Ovary (tissue), 7 donors: ENCODE measurements at regions not wholly inside any gene's neighbourhood (a gene's known extent, or its start where the extent isn't known, plus 50 kb on each side); places are given as distances from the start of the nearest gene placed in this dataset.

ENCODE experiments used
- DNase-seq, 5 donors: peaks; one replicate each; pipeline ENCODE4 v3.0.0-alpha.2; 2019 to 2020
- H3K27ac ChIP-seq, 2 donors: fragments of 200-600 bp; one replicate each; pipeline versions ENCODE4 v1.5.1 to v1.8.0; 2019 to 2022
- H3K27me3 ChIP-seq: fragments of 200-600 bp; one replicate; pipeline ENCODE4 v1.8.0; 2022
- H3K36me3 ChIP-seq: fragments of 200-600 bp; sonication (generic); one replicate; pipeline ENCODE4 v1.5.1; 2019
- H3K4me1 ChIP-seq: one replicate; pipeline ENCODE4 v1.8.1; 2013; ENCODE audit warnings: mild to moderate bottlenecking, moderate library complexity; ENCODE audit not compliant: insufficient read depth
- H3K4me3 ChIP-seq: fragments of 200-600 bp; sonication (generic); one replicate; pipeline ENCODE4 v1.5.1; 2017
- H3K9me3 ChIP-seq, 2 donors: fragments of 200-600 bp in 1 of 2; sonication (generic) in 1 of 2; one replicate each; pipeline versions ENCODE4 v1.5.1 to v1.8.1; 2013 to 2019; ENCODE audit warnings: mild to moderate bottlenecking in 1 of 2, moderate library complexity in 1 of 2
- EP300 ChIP-seq: sonication (generic); formaldehyde crosslinking; IDR thresholded peaks from one replicate; pipeline ENCODE4 v1.6.1; 2017; ENCODE audit warnings: antibody characterized with exemption
- POLR2A ChIP-seq: fragments of 450-650 bp; IDR thresholded peaks from one replicate; pipeline ENCODE4 v1.6.1; 2017; ENCODE audit warnings: antibody characterized with exemption, mild to moderate bottlenecking, moderate library complexity
- WGBS, 3 donors: extraction: QIAGEN DNeasy Blood & Tissue Kit in 1 of 3; methylation state at CpG; one replicate each; pipeline versions ENCODE4 v1.1.5 to v1.1.7; 2013 to 2017; 5-methylcytosine and 5-hydroxymethylcytosine counted together
- intact Hi-C, 4 donors: fragments of 100-400 bp; cut with DNase I; formaldehyde crosslinking; loops; one replicate each; pipeline versions ENCODE4 v1.11.0 to v1.15.1; 2022 to 2023
- TF ChIP-seq, protein P1 (sequence below), 3 donors: fragments of 450-650 bp in 2 of 3; fragments of 200-600 bp in 1 of 3; IDR thresholded peaks; one replicate each; pipeline versions ENCODE4 v1.5.1 to v1.8.0; 2016 to 2022; ENCODE audit warnings: antibody characterized with exemption in 3 of 3, mild to moderate bottlenecking in 1 of 3
- donor health status: DM: no; HTN: no; CAD: no; lungs with moderate emphysema.
- donor health status: DM: no; HTN: no; CAD: no.
- donor health status: Bipolar disorder and iron deficiency.
- donor health status: DM: no; HTN: no; CAD: no.
- donor health status: DM: yes; HTN: yes; CAD: no.

DNA sequence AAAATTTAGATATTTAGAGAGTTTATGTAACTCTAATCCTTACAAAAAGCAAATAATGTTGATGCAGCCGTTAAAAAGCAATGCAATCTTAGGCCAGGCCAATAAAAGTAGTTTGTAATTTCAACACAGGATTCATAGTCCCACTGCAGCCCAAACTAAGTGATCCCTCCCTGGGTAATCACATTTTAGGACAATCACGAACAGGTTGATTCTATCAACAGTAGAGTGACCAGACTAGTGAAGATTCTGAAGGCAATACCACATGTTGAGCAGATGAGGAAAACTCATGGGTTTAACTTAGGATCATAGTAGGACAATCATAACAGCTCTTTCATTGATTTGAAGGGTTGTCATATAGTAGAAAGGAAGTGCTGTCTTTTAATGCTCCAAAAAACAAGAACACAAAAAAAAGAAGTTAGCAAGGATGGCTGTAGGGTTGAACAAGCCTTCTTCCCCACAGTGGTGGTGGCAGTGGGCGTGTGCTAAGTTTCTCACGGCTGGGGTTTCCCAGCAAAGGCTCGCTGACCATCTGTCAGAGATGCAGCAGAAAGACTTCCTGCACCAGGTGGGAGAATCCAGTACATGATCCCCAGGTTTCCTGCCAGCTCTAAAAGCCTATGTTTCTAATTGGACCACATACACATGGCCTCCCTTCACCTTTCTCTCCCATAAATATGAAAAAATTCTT lies 212.2 kb downstream of the CHRM2 start:
- TF ChIP-seq EP300 (no peak), POLR2A (no peak)
- TF ChIP-seq, protein P1, sequence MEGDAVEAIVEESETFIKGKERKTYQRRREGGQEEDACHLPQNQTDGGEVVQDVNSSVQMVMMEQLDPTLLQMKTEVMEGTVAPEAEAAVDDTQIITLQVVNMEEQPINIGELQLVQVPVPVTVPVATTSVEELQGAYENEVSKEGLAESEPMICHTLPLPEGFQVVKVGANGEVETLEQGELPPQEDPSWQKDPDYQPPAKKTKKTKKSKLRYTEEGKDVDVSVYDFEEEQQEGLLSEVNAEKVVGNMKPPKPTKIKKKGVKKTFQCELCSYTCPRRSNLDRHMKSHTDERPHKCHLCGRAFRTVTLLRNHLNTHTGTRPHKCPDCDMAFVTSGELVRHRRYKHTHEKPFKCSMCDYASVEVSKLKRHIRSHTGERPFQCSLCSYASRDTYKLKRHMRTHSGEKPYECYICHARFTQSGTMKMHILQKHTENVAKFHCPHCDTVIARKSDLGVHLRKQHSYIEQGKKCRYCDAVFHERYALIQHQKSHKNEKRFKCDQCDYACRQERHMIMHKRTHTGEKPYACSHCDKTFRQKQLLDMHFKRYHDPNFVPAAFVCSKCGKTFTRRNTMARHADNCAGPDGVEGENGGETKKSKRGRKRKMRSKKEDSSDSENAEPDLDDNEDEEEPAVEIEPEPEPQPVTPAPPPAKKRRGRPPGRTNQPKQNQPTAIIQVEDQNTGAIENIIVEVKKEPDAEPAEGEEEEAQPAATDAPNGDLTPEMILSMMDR (IDR thresholded peaks at IDR 0.05): no peak
- Histone ChIP-seq H3K4me1 (peaks cover 2% of the 10 kb centered on the region), H3K36me3 (no peaks in the 10 kb centered on the region), H3K9me3 (no peaks in the 10 kb centered on the region), H3K27me3 (no peaks in the 10 kb centered on the region), H3K27ac (no peak overlapping the region), H3K4me3 (no peak overlapping the region)
- intact Hi-C loops: no loop called here
- WGBS, 3 donors: 68 to 75% (median 72%) methylated on average over 5 of the region's 5 CpGs
- DNase-seq: no peak

DNA sequence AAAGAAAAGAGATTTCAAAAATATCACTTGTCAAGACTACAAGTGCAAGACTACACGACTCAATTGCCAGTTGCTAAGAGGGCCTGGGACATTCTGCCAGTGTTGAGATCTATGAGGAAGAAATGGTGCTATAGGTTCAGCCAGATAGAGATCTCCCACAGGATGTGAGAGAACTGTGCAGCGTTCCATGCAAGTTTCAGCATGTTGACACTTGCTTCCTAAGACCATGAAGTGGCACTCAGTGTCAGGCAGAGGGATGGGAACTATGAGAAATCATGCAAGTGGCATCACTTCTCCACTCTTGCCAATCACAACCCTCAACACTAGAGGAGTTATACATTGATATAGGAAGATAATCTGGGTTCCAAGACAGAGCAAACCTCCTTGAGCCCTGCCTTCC lies 210.3 kb downstream of the CHRM2 start:
- Histone ChIP-seq H3K27me3 (no peaks in the 10 kb centered on the region), H3K9me3 (no peaks in the 10 kb centered on the region), H3K36me3 (no peaks in the 10 kb centered on the region), H3K4me3 (no peak overlapping the region), H3K27ac (no peak overlapping the region), H3K4me1 (peaks cover 2% of the 10 kb centered on the region)
- intact Hi-C loops: no loop called here
- no peak for DNase-seq
- 93 to 98% (median 93%) methylated on average over 2 of the region's 2 CpGs for WGBS, 3 donors
- TF ChIP-seq POLR2A (no peak), EP300 (no peak)
- TF ChIP-seq, protein P1 (IDR thresholded peaks at IDR 0.05): no peak

DNA sequence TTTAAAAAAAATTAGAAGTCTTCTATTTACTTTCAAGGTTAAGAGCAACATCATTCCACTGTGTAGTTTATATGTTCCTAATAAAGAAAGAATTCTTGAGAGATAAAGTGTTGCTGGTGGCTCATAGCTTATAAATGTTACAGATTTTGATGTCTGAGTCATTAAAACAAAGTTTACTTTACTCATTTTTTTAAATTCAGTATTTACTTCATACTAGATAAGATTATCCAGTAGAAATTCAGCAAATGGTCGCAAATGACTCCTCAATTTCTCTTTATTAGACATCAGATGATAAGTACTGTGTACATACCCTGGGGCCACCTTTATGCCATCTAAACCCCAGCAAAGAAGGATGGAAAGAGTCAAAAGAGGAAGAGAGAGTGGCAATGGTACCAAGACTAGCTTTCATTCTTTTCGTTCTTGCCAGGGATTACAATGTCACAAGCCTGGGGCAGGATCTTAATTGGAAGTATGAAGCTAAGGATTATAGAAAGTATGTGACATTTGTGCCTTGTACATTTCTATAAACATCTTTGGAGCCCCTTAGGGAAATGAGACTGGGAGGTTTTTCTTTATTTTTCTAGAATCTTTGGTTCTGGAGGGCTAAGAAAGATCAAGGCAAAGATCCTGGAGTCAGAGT lies 206.1 kb downstream of the CHRM2 start:
- H3K36me3 ChIP-seq: no peaks in the 10 kb centered on the region
- H3K4me1 ChIP-seq: no peaks in the 10 kb centered on the region
- WGBS, 3 donors: 23 to 40% (median 26%) methylated on average over 2 of the region's 2 CpGs
- TF ChIP-seq, protein P1 (IDR thresholded peaks at IDR 0.05): no peak
- TF ChIP-seq POLR2A: no peak
- no peak for TF ChIP-seq EP300
- intact Hi-C loops: no loop called here
- no peak overlapping the region for H3K4me3 ChIP-seq
- H3K27me3 ChIP-seq: no peaks in the 10 kb centered on the region
- H3K27ac ChIP-seq: no peak overlapping the region
- H3K9me3 ChIP-seq: no peaks in the 10 kb centered on the region
- no peak for DNase-seq

DNA sequence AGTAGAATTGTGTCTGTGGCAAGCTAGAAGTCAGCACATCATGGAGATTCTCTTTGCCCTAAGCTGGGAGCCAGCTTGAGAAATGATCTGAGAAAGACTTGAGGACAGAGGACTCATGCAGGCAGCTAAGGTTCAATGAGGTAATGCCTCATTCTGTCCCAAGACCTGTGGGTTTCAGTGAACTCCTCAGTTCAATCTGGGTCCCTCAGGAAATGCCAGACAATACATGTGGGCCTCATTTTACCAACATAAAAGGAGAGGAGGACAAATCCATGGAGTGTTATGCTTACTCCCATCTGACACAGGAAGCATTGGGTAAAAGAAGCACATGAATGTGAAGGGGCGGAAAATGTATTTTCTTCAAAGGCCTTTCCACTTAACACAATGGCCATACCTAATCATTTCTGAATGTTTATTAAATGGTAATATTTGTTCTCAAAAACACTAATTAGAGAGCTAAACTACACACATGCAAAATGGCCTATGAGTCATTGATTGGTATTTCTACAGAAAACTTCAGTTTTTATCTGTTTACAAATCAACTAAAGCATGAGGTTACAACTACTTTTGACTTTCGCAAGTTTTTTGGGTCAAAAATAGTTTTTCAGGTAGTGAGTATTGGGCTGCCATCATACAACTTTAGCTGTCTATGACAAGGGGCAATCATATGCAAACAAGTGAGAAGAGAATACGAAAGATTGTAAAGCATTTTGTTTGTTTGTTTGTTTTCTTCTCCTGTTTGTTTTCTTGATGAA lies 205.3 kb downstream of the CHRM2 start:
- intact Hi-C loops: no loop called here
- no peaks in the 10 kb centered on the region for H3K9me3 ChIP-seq
- WGBS, 3 donors: 93 to 97% (median 95%) methylated on average over 3 of the region's 3 CpGs

More for the DNA sequence above, 205.3 kb downstream of the CHRM2 start:
- Histone ChIP-seq H3K27ac (no peak overlapping the region), H3K27me3 (no peaks in the 10 kb centered on the region), H3K4me1 (no peaks in the 10 kb centered on the region), H3K36me3 (no peaks in the 10 kb centered on the region), H3K4me3 (no peak overlapping the region)
- TF ChIP-seq, protein P1 (IDR thresholded peaks at IDR 0.05): no peak
- TF ChIP-seq POLR2A (no peak), EP300 (no peak)
- DNase-seq: no peak
